COLO829 (cell line): ENCODE measurements at regions not wholly inside any gene's neighbourhood (a gene's known extent, or its start where the extent isn't known, plus 50 kb on each side); places are given as distances from the start of the nearest gene placed in this dataset.

Experiments used
- DNase-seq: peaks from one replicate; pipeline ENCODE4 v3.0.0; 2012; ENCODE audit warnings: low spot score

DNA sequence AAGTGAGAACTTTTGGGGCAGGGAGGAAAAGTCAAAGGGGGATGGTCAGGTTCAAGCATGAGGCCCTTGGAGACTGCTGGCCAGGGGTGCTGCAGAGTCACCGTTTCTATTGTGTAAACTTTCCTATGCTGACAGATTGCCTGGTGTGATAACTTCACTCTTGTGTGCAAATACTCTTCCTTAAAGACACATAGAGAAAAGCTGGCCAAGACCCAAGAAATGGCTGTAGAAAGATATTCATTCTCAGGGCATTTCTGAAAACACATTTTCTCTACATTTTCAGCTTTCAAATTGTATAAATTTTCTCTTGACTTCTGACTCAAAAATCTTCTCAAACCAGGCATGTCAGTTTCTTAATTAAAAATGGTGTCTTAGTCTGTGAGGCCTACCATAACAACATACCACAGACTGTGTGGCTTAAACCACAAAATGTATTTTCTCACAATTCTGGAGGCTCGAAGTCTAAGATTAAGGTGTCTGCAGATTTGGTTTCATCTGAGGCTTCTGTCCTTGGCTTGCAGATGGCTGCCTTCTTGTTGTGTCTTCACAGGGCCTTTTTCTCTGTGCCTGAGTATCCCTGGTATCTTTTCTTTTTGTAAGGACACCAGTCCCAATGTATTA is 304.5 kb downstream of the KCNRG start:
- DNase-seq: no peak

DNA sequence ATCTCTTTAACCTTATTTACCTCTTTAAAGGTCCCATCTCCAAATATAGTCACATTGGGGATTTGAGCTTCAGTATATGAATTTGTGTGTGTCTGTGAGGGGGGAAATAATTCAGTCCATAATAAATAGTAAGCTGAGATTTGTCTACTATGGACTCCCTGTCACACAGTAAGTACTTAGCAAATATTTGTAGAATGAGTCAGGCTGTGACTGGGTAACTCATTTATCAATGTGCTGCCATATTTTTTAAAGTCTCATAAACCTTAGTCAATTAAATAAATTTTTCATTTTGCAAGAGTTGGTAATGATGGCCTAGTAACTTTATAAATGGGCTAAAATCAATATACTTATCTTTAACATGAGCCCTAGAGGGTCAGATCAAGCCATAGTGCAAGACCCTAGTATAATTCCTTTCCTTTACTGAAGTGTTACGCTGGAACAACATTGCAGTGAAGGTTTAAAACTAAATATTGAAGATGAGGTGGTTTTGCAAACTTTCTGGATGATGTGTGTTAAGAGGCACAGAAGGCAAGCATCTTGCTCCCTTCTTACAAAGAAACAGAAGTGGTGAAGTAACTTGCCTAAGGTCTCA is 305.1 kb downstream of the KCNRG start:
- DNase-seq: no peak

DNA sequence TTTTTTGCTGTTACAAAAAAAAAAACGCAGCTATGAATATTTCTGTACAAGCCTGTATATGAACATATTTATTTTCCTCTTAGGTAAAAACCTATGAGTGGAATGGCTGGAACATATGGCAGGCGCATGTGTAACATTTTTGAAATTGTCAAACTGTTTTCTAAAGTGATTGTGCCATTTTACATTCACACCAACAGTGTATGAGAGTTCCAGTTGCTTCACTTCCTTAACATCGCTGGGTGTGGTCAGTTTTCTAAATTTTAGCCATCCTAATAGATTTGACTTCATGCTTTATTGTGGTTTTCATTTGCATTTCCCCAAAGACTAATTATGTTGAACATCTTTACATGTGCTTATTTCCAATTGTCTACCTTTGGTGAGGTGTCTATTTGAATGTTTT is 306.8 kb downstream of the KCNRG start:
- no peak for DNase-seq

DNA sequence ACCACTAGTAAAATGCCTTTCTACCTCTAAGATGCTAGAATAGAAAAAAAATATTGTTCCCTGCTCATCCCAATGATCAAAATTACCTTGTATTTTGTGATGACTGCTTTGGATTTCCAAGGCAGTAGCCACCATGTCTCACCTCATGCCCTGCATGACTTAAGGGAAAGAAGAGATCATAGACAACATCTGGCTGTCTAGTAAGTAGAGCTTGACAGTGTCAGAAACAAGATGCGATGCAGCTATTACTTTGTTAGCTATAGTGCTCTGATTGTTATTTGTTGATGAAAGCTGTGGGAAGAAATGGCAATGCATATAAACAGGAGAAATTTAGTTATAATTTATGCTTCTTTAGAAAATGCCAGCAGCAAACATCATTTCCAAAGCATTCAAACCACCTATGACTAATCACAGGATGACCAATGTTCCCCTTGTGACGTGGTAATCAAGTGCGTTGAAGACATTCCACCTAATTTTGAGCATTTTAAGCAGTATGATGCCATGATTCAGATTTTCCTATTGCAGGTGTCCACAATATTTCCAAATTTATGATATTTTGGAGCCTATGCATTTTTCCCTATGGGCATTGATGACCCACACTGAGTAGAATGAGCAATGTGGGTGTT is 308.3 kb downstream of the KCNRG start:
- peak; percentile 45 for DNase-seq

DNA sequence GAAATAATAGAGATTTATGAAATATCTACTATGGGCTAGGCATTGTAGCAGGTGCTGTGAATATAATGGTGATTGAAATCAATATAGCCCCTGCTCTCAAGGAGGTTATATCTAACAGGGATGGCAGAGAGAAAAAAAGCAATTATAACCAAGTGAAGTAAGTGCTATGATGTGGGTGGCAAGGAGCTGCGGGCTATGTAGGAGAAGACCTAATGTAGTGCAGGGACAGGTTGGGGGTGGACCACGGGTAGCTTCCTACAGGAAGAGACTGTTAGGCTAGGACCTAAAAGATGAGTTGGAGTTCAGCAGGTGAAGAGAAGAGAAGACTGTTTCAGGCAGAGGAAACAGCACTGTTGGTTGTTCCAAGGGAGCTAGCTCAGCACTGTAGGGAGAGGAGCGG is 311.0 kb downstream of the KCNRG start:
- DNase-seq: no peak

DNA sequence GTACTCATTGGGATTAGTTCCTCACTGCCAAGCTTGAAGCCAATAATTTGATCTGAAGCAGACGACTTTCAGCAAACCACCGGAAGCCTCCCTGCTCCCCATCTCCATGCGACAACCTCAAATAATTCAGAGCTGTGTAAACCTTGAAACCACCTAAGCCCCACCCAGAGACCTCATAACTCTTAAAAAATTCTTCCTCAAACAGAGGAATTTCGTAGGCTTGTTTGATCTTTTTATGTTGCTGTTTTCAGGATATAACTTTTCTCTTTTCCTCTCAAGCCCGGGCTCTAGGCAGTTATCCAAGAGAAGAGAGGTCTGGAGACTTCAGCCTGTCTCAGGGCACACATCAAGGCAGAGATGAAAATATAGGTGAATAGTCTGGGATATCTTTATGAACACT is 311.6 kb downstream of the KCNRG start:
- DNase-seq: no peak

DNA sequence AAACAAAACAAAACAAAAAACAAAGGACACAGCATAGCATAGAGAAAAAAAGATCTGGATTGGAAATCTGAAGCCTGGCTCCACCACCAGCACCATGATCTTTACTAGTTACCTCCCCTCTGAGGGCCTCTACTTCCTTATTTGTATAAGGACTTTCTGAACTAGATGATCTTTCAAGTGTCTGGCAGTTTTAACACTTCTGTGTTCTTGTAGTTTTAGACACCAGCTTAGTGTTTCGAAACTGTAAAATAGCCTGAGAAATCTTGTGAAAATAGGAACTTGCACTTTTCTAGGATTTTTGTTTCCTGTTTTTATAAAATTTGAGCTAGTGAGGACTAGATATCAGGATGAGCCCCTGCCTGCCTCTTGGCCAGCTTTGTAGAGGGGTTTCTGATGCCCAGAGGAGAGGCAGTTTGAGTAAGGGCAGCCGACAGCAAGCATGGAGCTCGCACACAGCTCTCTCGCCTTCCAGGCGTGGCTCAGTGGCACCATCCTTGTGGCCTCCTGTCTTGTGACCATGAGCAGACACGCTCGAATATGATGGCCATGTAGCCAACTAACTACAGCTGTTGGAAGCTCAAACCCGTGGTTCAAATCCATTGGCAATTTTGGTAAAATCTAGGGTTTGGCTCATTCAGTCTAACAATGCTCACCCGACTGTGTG is 319.0 kb downstream of the KCNRG start:
- DNase-seq: no peak

DNA sequence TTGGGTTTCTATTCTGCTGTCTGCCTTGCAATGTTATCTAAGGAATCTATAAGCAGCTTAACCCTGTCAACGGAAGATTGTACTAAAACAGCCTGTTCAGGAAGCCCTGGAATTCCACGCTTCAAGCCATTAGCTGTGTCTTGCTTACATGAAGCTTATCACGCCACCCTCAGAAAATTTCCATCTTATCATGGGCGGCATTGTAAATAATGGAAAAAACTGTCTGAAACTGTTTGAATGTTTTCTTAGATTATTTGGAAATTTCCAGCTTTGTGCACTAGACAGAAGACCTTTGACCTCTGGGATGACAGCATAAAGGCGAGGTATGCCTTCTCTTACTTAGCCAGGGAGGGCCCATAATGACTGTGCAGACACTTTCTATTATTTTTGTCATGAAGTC is 319.7 kb downstream of the KCNRG start:
- DNase-seq: no peak

DNA sequence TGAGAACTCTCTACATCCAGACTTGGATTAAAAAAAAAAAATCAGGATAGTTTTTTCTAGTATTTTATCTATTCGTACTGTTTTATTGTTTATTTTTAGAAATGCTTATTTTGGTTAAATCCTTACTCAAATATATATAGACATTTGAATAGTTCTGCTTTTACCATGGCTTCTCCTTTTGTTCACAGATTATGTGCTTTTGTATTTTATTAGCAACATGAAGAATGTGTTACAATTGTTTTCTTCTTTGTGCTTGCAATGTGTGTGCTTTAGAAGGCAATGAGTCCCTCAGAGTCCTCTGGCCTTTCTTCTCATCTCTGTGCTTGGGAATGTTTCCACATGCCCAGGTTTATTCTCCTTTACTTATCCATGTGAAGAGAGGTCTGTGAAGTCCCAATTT is 324.0 kb downstream of the KCNRG start:
- no peak for DNase-seq

DNA sequence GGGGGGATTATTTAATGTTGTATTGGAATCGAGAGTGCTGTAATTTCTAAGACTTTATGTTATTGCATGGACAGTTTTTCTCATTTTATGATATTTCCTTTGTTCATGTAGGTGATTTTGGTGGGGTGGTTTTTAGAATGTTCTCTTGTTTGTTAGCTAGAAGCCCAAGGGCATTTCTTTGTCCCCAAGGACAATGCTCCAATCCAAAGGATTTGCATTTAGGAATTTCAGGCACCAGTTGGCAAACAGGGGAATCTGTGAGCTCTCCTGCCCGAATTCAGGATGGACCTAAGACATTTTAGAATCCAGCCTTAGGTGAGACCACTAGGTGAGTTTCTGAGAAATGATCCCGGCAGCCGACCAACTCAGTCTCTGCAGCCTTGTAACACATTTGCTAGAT is 324.9 kb downstream of the KCNRG start:
- no peak for DNase-seq

DNA sequence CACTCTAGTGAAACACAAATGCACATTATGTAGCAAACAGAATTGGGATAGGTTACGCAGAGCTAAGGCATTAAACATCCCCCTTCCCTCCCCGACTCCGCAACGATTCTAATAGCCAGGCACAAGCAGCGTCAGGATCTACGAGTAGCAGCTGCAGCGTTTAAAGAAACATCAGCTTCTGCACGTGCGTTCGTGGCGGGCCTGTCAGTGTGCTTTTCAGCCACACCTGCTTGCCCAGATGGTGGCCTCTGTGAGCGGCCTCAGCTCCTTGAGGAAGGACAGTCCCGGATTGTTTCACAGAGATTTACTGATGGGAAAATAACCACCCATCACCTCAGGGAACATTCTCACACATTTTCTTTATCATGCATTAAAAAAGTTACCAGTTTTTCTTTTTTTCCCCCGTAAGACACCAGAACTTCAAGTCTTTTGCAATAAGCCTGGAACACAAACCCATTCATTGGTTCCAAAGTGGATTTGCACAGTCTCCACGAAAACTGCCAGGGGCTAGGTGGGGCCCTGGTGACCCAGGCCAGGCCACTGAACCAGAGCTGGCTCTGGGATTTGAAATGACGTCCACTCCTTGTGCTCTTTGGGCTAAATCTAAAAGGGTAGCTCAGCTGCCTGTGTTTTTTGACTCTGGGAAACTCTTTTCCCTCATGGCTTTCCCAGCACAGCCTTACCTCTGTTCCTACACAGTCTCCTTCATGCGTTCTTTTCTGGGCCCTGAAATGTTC is 325.5 kb downstream of the KCNRG start:
- DNase-seq: no peak

DNA sequence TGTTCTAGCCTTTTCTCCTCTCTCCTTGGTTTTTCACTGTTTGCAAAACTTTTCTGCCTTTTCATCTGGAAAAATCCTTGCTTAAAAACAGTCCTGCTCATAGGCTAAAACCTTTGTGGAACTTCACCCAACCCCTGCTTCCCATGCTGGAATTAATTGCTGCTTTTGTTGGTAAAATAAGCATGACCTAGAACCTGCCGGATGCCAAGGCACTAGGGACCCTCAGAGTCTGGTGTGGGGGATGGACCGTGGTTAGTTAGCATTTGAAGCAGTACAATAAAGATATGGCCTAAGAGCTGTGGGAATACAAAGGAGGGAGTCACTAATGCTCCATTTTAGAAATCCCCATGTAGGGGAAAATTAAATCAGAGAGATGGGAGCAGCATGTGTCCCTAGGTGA is 326.3 kb downstream of the KCNRG start:
- no peak for DNase-seq

DNA sequence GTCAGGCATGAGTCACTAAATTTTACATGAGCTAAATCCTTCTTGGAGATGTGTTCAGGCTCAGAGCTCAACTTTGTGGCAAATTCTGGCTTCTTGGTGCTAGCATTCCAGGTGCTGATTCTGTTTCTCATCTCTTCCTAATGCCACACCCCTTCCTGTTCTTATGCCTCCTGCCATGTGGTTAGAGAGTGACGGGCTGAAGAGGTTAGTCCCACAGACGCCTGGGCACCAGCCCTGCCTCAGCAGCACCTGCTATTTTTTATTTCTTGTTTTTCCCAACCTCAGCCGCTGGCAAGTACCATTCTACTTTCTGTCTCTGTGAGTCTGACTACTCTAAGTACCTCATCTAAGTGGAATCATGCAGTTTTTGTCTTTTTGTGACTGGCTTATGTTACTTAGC is 329.5 kb downstream of the KCNRG start:
- DNase-seq: no peak

DNA sequence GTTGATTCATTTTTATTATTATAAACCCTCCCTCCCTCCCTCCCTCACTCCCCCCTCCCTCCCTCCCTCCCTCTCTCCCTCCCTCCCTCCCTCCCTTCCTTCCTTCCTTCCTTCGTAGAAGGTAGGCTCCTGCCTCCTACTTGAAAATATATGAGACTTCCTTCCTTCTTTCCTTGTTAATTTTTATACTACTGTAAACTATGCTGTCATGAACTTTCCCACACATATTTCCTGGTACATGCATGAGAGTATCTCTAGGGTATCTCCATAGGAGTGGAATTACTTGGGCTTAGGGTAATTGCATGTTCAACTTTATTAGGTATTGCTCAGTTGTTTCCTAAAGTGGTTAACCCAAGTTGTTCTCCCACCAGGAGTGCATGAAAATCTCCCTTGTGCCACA is 330.6 kb downstream of the KCNRG start:
- no peak for DNase-seq

DNA sequence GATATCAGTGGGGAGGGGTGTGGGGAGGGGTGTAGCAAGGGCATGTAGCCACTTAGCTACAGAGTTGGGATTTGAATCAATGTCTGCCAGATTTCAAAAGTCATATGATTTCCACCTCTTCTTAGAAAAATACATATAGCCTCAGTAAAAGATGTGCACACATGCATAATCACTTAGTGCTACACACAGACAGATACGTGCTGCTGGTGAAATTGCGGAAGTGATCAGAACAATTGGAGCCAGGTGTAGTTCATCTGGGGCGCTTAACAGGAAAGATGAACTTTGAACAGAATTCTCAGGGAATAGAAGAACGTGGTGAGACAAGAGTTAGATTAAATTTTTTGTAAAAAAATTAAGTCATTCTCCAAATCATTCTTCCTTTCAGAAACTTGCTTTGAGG is 333.1 kb downstream of the KCNRG start:
- DNase-seq: no peak

DNA sequence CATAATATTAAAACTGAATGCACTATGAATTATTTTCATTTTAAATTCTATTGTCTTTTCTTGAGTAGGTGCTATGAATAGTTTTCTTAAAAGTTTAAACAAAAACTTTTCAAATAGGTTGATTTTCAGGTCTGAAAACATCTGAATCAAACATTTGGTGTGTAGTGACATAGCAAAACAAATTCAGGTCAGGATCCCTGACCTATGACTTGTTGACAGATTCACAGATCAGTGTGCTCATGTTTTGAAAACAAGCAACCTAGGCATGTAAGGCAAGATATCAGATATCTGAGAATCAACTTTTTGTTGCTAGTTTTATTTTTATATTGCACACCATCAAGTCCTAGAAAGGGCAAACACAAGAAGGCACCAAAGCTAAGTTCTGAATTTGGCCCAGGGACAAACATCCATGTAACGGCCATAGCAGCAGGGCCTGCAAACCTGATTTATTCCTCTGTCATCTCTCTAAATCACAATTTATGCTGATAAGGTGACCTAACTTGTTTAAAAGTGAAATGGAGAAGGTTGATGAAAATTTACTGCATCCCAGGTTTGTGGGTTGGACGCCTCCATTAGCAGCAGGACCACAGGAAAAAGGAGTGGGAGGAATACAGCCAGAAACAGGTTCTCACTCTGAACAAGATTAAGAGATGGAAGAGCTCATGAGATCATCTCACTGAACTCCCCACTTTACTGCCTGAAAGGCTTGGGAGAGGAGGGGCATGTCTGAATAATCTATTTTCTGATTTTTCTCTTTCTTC is 337.7 kb downstream of the KCNRG start:
- no peak for DNase-seq

DNA sequence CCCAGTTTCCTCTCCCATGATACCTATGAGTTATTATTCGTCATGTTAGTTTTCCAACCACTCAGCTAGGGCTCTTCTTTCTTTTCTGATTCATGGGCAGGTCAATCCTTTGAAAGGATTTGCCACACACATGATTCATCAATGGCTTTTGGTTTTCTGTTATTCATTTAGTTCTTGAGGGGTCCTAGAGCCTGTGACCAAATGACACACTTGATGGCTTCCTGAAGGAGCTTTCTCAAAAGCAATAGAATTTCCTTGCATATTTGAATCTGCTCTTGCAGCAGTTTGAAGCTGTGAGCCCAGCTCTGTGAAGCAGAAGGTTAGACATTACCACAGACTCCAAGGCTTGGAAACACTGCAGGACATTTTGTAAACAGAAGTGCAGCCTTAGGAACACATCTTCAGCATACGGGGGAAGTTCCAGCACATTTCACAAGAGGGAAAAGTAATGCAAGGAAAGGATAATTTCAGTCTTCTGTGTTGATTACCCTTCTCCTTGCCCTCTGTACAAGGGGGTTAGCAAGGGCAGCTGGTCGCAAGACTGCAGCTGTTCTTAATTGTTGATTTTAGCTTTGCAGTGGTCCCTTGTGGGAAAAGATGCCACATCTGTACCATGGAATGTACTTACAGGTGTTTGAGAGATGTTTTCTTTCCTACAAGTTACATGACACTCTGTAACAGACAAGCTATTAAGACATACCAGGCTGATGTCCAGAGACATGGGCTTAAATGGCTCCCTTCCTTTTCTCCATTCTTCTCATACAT is 338.6 kb downstream of the KCNRG start:
- no peak for DNase-seq

DNA sequence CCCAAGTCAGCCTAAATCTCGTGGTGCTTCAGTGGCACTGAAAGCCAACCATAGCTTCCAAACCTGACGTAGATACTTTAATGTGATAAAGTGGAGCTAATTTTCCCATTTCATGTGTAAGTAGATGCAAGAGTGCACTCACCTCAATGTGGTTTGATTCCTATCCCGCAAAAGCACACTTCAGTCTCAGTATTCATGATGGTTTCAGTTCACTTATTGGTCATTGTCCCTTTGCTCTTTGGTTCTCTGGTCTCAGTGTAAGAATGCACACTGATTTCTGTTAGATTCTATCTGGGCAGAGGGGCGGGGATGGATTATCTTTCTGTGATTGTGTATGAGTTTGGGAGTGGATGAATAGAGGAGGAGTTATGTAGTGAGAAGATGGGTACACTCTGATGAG is 340.6 kb downstream of the KCNRG start:
- no peak for DNase-seq

DNA sequence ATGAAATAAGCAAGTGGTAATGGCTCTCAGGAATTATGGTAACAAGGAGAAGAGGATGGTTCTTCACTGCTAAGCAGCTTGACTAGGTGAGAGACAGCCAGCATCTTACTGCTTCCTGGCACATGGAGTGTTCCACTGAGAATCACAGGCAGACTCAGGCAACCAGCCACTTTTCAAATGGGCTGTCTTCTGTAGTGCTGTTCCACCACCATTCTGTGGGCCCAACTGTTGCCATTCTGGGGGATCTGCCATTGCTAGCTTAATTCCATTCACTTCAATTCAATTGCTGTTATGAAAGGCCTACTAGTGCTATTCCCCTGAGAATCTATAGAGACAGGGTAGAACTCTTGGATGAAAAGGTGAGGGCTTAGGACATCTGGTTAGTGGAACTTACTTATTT is 341.9 kb downstream of the KCNRG start:
- no peak for DNase-seq

DNA sequence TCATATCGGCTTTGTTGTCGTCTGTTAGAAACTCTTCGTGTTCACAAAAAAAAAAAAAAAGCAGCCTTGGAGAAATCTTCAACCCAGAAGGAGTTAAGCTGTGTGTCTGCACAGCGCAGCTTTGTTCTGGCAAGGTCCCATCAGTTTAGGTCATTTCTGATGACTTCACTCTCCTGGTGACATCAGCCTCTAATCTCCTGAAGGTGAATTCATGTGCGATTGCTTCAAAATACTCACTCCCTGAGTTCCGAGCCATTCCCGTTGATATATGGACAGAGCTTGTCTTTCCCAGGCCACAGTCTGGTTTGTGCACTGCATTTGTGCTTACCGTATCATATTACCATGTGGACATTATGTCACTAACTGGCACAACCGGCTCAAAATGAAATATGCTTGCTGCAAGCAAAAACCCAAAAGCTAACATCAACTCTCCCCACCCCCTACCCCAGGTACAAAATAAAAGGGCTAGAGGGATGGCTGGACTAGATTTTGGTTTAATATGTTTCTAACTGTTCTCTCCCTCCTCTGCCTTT is 342.4 kb downstream of the KCNRG start:
- DNase-seq: no peak
